Common myeloid progenitor, CD34-positive (primary cell): ENCODE measurements at regions not wholly inside any gene's neighbourhood (a gene's known extent, or its start where the extent isn't known, plus 50 kb on each side); places are given as distances from the start of the nearest gene placed in this dataset.

ENCODE experiments used
- CTCF ChIA-PET: fragments of 350-600 bp; sonication (Branson Sonifier 250); formaldehyde crosslinking; loops from one replicate; lab custom pipeline; 2021; ENCODE audit warnings: antibody characterized with exemption; lab: Charles Lee
- POLR2A ChIA-PET: fragments of 350-600 bp; sonication (Branson Sonifier 250); formaldehyde crosslinking; loops from one replicate; lab custom pipeline; 2021; ENCODE audit warnings: antibody characterized with exemption; lab: Charles Lee
- DNase-seq, 3 donors: peaks; one replicate each; pipeline versions ENCODE4 v3.0.0 to v3.0.0-alpha.2; 2013
- H3K27ac ChIP-seq, 2 experiments: 1 replicate in 1 of 2; 2 replicates in 1 of 2; pipeline ENCODE4 v1.7.0; 2013; ENCODE audit warnings: inconsistent platforms in 2 of 2, low read length in 2 of 2, mild to moderate bottlenecking in 2 of 2, low read depth in 1 of 2, moderate library complexity in 1 of 2; ENCODE audit not compliant: severe bottlenecking in 2 of 2, insufficient read depth in 1 of 2, poor library complexity in 1 of 2
- H3K27me3 ChIP-seq, 5 experiments: replicated peaks in 2 of 5; 1 replicate in 3 of 5; 2 replicates in 2 of 5; pipeline versions ENCODE4 v1.6.1 to v1.7.0; 2013; ENCODE audit warnings: low read length in 4 of 5, mild to moderate bottlenecking in 2 of 5, moderate library complexity in 2 of 5, inconsistent platforms in 1 of 5; ENCODE audit not compliant: insufficient read depth in 5 of 5, control insufficient read depth in 4 of 5
- H3K36me3 ChIP-seq, 4 experiments: 1 replicate in 2 of 4; 2 replicates in 2 of 4; pipeline versions ENCODE4 v1.6.1 to v1.7.0; 2013; ENCODE audit warnings: low read length in 3 of 4, control low read depth in 1 of 4, mild to moderate bottlenecking in 1 of 4; ENCODE audit not compliant: control insufficient read depth in 4 of 4, insufficient read depth in 4 of 4
- H3K4me1 ChIP-seq, 4 experiments: 1 replicate in 3 of 4; 2 replicates in 1 of 4; pipeline versions ENCODE4 v1.6.1 to v1.7.1; 2013; ENCODE audit warnings: low read length in 3 of 4, mild to moderate bottlenecking in 3 of 4, control low read depth in 1 of 4, inconsistent platforms in 1 of 4, moderate library complexity in 1 of 4; ENCODE audit not compliant: control insufficient read depth in 4 of 4, insufficient read depth in 4 of 4; ENCODE audit errors: control extremely low read depth in 1 of 4
- H3K4me3 ChIP-seq, 7 experiments: 1 replicate in 4 of 7; 2 replicates in 3 of 7; pipeline versions ENCODE4 v1.5.1 to v1.7.0; 2013; ENCODE audit warnings: mild to moderate bottlenecking in 7 of 7, low read length in 6 of 7, moderate library complexity in 6 of 7, inconsistent platforms in 2 of 7, low read depth in 2 of 7, control low read depth in 1 of 7; ENCODE audit not compliant: insufficient read depth in 4 of 7, control insufficient read depth in 1 of 7; ENCODE audit errors: extremely low read depth in 1 of 7
- H3K9me3 ChIP-seq, 5 experiments: 1 replicate in 4 of 5; 2 replicates in 1 of 5; pipeline versions ENCODE4 v1.6.1 to v1.7.1; 2013; ENCODE audit warnings: low read length in 4 of 5, mild to moderate bottlenecking in 2 of 5, inconsistent platforms in 1 of 5, low read depth in 1 of 5, moderate library complexity in 1 of 5; ENCODE audit not compliant: control insufficient read depth in 4 of 5, insufficient read depth in 2 of 5; ENCODE audit errors: control extremely low read depth in 1 of 5
- WGBS: methylation state at CpG from one replicate; pipeline ENCODE4 v1.1.5; 2013; ENCODE audit not compliant: insufficient coverage; 5-methylcytosine and 5-hydroxymethylcytosine counted together

DNA sequence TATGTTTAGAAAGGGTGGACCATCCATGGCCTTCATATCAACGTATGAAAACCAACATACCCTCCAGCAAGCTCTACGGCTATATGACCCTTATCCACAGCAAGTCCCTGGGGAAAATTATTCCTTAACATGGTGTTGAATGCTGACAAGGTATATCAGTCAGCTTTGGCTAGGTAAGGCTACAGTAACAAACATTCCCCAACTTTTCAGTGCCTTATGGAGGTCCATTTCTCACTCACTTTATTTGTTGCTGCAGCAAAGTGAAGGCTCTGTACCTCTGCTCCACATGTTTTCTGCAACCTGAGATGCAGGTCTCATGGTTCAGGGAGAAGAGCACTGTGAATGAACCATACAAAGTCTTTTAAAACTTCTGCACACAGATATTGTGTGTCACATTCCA lies 83.8 kb upstream of the TOX3 start:
- WGBS: no CpG with 5 or more reads among the region's 2 CpGs
- Histone ChIP-seq H3K9me3 (no peaks in the 10 kb centered on the region), H3K27ac (no peak overlapping the region), H3K36me3 (no peaks in the 10 kb centered on the region), H3K4me1 (no peaks in the 10 kb centered on the region), H3K27me3 (no peaks in the 10 kb centered on the region), H3K4me3 (no peak overlapping the region)
- ChIA-PET POLR2A (no interaction called here), CTCF (no interaction called here)
- no peak for DNase-seq

DNA sequence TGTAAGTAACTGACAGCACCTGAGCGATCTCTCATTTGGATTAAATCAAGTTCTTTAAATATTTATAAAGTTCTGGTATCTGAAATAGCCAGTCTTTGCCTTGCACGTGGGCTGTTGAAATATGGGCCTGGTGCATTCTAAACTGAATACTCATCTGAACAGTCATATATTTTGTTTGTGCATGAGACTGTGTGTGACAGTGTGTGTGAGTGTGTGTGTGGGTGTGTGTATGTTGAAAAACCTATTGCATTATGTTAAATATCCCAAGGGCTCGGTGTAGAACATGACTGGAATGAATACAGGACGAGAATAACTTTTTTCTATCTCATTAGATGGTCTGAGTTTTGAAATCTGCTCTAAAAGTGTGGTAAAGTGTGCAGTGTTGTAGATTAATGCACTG lies 82.4 kb upstream of the TOX3 start:
- 79% methylated on average over 3 of the region's 4 CpGs for WGBS
- Histone ChIP-seq H3K27ac (no peak overlapping the region), H3K36me3 (no peaks in the 10 kb centered on the region), H3K4me3 (no peak overlapping the region), H3K9me3 (no peaks in the 10 kb centered on the region), H3K4me1 (no peaks in the 10 kb centered on the region), H3K27me3 (no peaks in the 10 kb centered on the region)
- ChIA-PET POLR2A (no interaction called here), CTCF (no interaction called here)
- DNase-seq: no peak

DNA sequence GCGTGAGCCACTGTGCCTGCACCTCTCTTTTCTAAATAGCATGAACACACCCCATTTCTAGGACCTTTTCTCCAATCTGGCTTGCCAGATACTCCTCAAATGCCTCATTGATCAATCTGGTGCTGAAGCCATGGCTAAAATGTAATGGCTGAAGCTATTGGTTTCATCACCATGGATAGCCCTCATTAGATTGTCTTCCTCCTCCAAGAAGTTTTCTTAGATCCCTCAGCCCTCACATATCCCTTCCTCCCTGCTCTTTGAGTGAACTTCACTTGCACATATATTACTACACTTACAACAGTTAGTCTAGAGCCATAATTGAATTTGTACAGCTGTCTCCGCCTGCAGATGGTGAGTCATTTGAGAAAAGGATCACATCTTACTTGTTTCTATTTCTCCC lies 77.9 kb upstream of the TOX3 start:
- CTCF ChIA-PET: no interaction called here
- peaks cover 0 to 1% (median 0%) of the 10 kb centered on the region in 5 experiments for H3K9me3 ChIP-seq
- no peak overlapping the region for H3K4me3 ChIP-seq
- H3K36me3 ChIP-seq: no peaks in the 10 kb centered on the region
- WGBS: 92% methylated on average over 2 of the region's 2 CpGs
- no peak overlapping the region for H3K27ac ChIP-seq
- no peaks in the 10 kb centered on the region for H3K27me3 ChIP-seq
- POLR2A ChIA-PET: no interaction called here
- no peaks in the 10 kb centered on the region for H3K4me1 ChIP-seq
- no peak for DNase-seq

DNA sequence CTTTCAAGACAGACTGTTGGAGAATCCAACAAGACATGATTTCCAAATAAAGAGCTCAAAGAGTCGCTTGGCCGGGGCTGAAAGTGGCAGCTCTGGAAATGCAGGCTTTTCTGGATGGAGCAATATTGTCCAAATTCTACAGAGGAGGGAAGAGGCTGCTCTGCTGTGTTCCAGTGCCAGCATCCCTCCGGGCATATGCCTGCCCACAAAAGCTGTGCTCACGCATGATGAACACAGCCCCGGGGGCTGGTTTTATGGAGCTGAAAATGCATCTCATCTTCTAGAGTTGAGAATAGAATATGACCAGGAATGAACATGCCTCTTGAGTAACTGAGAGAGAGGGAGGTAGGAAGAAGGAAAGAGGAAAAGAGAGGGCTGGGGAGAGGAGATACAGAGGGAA lies 74.7 kb upstream of the TOX3 start:
- no peaks in the 10 kb centered on the region for H3K36me3 ChIP-seq
- CTCF ChIA-PET: no interaction called here
- H3K27ac ChIP-seq: no peak overlapping the region
- POLR2A ChIA-PET: no interaction called here
- 98% methylated on average over 5 of the region's 5 CpGs for WGBS
- no peaks in the 10 kb centered on the region for H3K27me3 ChIP-seq
- DNase-seq: no peak
- no peak overlapping the region for H3K4me3 ChIP-seq
- H3K9me3 ChIP-seq: peaks cover 0 to 1% (median 0%) of the 10 kb centered on the region in 5 experiments
- no peaks in the 10 kb centered on the region for H3K4me1 ChIP-seq

DNA sequence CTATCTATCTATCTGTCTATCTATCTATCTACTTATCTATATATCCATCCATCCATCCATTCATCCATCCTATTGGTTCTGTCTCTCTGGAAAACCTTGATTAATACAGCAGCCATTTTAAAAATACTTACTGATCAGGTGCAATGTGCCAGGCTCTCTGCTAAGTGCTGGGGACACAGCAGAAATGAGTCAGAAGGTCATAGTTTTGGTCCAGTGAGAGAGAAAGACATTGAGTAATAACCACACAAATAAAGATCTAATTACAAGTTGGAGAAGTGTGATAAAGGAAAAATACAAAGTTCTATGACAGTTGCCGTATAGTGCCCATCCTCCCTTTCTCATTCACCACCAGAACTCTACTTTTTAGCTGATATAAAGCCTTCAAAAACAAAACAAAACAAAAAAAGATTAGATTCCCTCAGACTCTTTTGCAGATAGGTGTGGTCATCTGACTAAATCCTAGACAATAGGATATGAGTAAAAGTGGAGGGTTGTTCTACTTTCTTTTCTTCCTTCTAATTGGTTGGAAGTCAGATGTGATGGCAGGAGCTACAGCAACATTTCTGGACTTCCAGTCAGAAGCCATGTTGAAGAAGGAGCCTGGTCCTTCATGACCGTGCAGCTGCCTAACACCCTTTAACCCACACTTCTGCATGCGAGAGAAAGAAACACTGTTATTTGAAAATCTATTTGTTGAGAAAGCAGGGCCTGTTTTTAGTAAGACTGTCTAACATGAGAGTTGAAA lies 72.0 kb upstream of the TOX3 start:
- ChIA-PET CTCF (no interaction called here), POLR2A (no interaction called here)
- no peak overlapping the region for H3K27ac ChIP-seq
- no peak overlapping the region for H3K4me3 ChIP-seq
- WGBS: no CpG with 5 or more reads among the region's 3 CpGs
- H3K27me3 ChIP-seq: no peaks in the 10 kb centered on the region
- no peaks in the 10 kb centered on the region for H3K4me1 ChIP-seq
- no peaks in the 10 kb centered on the region for H3K36me3 ChIP-seq
- H3K9me3 ChIP-seq: peaks cover 0 to 1% (median 0%) of the 10 kb centered on the region in 5 experiments
- DNase-seq: no peak

GRCh38 chr16:52617591-52617990 lies 70.6 kb upstream of the TOX3 start:
- POLR2A ChIA-PET: no interaction called here
- Histone ChIP-seq H3K4me3 (no peak overlapping the region), H3K27me3 (no peaks in the 10 kb centered on the region), H3K9me3 (peaks cover 0 to 1% (median 0%) of the 10 kb centered on the region in 5 experiments), H3K4me1 (no peaks in the 10 kb centered on the region), H3K36me3 (no peaks in the 10 kb centered on the region), H3K27ac (no peak overlapping the region)
- CTCF ChIA-PET: no interaction called here
- no peak for DNase-seq
- 100% methylated on average over 1 of the region's 3 CpGs for WGBS

DNA sequence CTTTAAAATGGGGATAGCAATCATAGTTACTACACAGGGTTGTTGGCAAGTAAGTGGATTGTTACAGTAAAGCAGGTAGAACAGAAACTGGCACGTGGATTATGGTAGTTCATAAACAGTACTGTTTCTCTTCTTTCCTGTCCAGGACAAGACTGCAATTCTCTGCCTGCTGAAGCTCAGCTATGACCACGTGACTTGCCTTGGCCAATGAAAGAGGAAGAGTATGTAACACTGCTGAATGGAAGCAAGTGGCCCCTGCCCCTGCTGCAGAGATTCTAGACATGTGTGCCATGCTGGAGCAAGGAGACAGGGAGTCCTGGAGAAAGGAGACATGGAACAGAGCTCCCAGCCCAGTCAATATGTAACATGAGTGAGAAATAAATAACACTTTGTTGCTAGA lies 66.6 kb upstream of the TOX3 start:
- ChIA-PET POLR2A (no interaction called here), CTCF (no interaction called here)
- H3K9me3 ChIP-seq: no peaks in the 10 kb centered on the region
- no peak overlapping the region for H3K4me3 ChIP-seq
- H3K36me3 ChIP-seq: no peaks in the 10 kb centered on the region
- 80% methylated on average over 1 of the region's 2 CpGs for WGBS
- no peaks in the 10 kb centered on the region for H3K4me1 ChIP-seq
- no peak for DNase-seq
- H3K27me3 ChIP-seq: no peaks in the 10 kb centered on the region
- H3K27ac ChIP-seq: no peak overlapping the region
